Lower leg skin (tissue), 3 donors: ENCODE measurements at regions not wholly inside any gene's neighbourhood (a gene's known extent, or its start where the extent isn't known, plus 50 kb on each side); places are given as distances from the start of the nearest gene placed in this dataset.

Experiments
- CTCF ChIP-seq, 3 donors: fragments of 450-650 bp; IDR thresholded peaks; one replicate each; pipeline ENCODE4 v1.5.1; 2016; ENCODE audit warnings: antibody characterized with exemption in 3 of 3, mild to moderate bottlenecking in 3 of 3, moderate library complexity in 2 of 3
- POLR2A ChIP-seq, 2 donors: fragments of 450-650 bp; IDR thresholded peaks; one replicate each; pipeline ENCODE4 v1.6.1; 2016 to 2017; ENCODE audit warnings: antibody characterized with exemption in 2 of 2, mild to moderate bottlenecking in 1 of 2, moderate library complexity in 1 of 2

- TF ChIP-seq CTCF (IDR thresholded peaks at IDR 0.05): no peak
- TF ChIP-seq POLR2A (IDR thresholded peaks at IDR 0.05): no peak
Measured at GRCh38 chr10:90644165-90644564, 213.7 kb downstream of the HTR7 start.
